HL-60 (cell line): ENCODE measurements at regions not wholly inside any gene's neighbourhood (a gene's known extent, or its start where the extent isn't known, plus 50 kb on each side); places are given as distances from the start of the nearest gene placed in this dataset.

Experiments used
- DNase-seq, 2 experiments: peaks; one replicate each; pipeline ENCODE4 v3.0.0-alpha.2; 2010 to 2020; ENCODE audit warnings: low read depth in 1 of 2, low spot score in 1 of 2
- H3K27ac ChIP-seq: fragments of 250-450 bp; sonication (Bioruptor Pico); replicated peaks from 2 replicates; pipeline ENCODE4 v1.5.1; 2020; ENCODE audit warnings: mild to moderate bottlenecking, moderate library complexity
- H3K27me3 ChIP-seq: fragments of 250-450 bp; sonication (Bioruptor Pico); 2 replicates; pipeline ENCODE4 v1.5.1; 2021; ENCODE audit warnings: mild to moderate bottlenecking, moderate library complexity; ENCODE audit not compliant: insufficient read depth, poor library complexity, severe bottlenecking
- H3K4me3 ChIP-seq: replicated peaks from 2 replicates; pipeline ENCODE4 v1.5.1; 2011; ENCODE audit warnings: mild to moderate bottlenecking, control low read depth, low read length; ENCODE audit not compliant: insufficient read depth
- CTCF ChIP-seq: IDR thresholded peaks from one replicate; pipeline ENCODE4 v1.5.1; 2011; ENCODE audit warnings: low read length, control low read depth, inconsistent platforms; ENCODE audit not compliant: insufficient read depth
- GABPA ChIP-seq: IDR thresholded peaks from 2 replicates; pipeline ENCODE4 v1.6.1; 2012; ENCODE audit warnings: low read depth
- POLR2AphosphoS5 ChIP-seq: IDR thresholded peaks from 2 replicates; pipeline ENCODE4 v1.6.1; 2012; ENCODE audit warnings: low read depth
- REST ChIP-seq: IDR thresholded peaks from 2 replicates; pipeline ENCODE4 v1.6.1; 2012; ENCODE audit warnings: low read depth; ENCODE audit not compliant: insufficient replicate concordance
- SPI1 ChIP-seq: IDR thresholded peaks from 2 replicates; pipeline ENCODE4 v1.6.1; 2012; ENCODE audit warnings: low read depth, mild to moderate bottlenecking, borderline replicate concordance

GRCh38 chr15:31591908-31592307 lies 265.3 kb downstream of the KLF13 start:
- Histone ChIP-seq H3K27me3 (no peaks in the 10 kb centered on the region), H3K4me3 (no peak overlapping the region), H3K27ac (no peak overlapping the region)
- TF ChIP-seq REST (no peak), POLR2AphosphoS5 (no peak), SPI1 (no peak), CTCF (no peak), GABPA (no peak)
- DNase-seq, result no peak

GRCh38 chr15:31597466-31597865 lies 270.8 kb downstream of the KLF13 start:
- no peak for DNase-seq
- H3K27ac ChIP-seq, result no peak overlapping the region
- H3K27me3 ChIP-seq, result no peaks in the 10 kb centered on the region
- H3K4me3 ChIP-seq, result no peak overlapping the region
- TF ChIP-seq REST, result no peak
- TF ChIP-seq POLR2AphosphoS5, result no peak
- no peak for TF ChIP-seq CTCF
- no peak for TF ChIP-seq GABPA
- no peak for TF ChIP-seq SPI1

- TF ChIP-seq REST, result no peak
- TF ChIP-seq POLR2AphosphoS5, result no peak
- TF ChIP-seq GABPA, result no peak
- no peak for TF ChIP-seq SPI1
- TF ChIP-seq CTCF, result no peak
Measured at GRCh38 chr15:31598620-31599019, 272.0 kb downstream of the KLF13 start.

More at GRCh38 chr15:31598620-31599019, 272.0 kb downstream of the KLF13 start:
- no peaks in the 10 kb centered on the region for H3K27me3 ChIP-seq
- H3K27ac ChIP-seq, result no peak overlapping the region
- DNase-seq, result no peak
- H3K4me3 ChIP-seq, result no peak overlapping the region
